ENCODE measurements at regions not wholly inside any gene's neighbourhood (a gene's known extent, or its start where the extent isn't known, plus 50 kb on each side); places are given as distances from the start of the nearest gene placed in this dataset.
"Not testable (repeated sequence)": the region's sequence is repeated elsewhere in the genome, so short reads cannot be mapped to it uniquely, and the experiment has no call there.

DNA sequence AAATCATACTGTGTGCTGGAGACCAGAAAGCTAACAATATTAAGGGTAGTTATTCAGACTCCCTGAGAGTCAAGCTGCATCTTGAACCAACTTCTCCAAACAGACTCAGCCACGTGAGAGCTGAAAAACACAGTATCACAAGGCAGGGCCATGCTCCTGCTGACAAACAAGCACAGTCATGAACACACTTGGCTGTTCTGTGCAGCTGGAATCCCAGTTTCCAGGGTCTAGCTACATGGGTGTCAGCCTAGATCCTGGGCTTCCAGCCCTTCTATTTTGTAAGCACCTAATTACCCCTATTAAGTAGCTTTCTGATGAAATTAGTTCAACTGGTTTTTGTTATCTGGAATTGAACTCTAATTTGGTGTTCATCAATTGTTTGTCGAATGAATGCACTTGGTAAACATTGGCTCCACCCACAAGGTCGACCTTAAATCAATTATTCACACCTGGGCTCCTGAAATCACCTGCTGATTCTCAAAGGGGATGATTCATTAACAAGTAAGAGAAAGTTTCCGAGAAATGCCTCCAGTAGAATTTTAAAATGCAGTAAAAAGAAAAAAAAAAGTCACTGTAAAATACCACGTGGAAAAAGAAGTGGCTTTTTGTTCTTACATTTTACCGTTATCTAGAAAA, 179.3 kb downstream of the ZC3H11B start:
- no peak for DNase-seq (ENCODE audit: low read depth in 2 of 2)

DNA sequence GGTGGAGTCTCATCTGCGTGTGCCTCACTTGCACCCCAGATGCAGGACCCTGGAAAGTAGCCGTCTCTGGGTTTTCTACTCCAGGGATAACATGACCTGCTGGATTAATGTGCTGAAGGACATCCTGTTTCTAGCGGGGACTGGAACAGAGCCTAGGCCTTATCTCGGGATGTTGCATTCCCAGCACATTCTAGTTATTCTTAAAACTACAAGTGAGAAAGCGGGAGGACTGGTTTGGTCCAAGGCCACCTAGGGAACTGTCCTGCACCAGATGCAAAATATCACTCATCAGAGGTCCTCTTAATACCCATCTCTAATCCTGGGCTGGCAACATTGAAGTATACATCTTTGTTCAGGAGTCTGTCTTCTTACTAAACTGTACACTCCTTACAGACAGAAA, 179.9 kb downstream of the ZC3H11B start:
- no peak for DNase-seq (ENCODE audit: low read depth in 2 of 2)

DNA sequence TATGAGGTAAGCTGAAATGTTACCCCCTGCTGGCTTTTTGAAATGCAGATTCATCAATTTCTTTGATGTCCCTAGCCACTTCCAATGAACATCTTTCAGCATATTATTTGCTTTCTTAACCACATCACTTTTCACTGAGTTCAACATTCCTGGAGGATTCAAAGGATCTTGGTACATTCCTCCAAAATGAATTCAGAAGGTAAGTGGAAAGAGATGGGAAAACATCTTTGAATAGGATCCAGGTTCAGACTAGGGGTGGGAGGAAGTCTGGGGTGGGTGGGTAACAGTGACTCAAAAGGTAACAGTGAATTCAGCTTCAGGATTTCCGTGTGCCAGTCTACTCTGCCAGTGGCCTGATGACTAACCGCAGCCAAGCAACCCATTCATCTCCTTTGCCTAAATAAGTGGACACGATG, 180.7 kb downstream of the ZC3H11B start:
- DNase-seq (ENCODE audit: low read depth in 2 of 2): no peak

DNA sequence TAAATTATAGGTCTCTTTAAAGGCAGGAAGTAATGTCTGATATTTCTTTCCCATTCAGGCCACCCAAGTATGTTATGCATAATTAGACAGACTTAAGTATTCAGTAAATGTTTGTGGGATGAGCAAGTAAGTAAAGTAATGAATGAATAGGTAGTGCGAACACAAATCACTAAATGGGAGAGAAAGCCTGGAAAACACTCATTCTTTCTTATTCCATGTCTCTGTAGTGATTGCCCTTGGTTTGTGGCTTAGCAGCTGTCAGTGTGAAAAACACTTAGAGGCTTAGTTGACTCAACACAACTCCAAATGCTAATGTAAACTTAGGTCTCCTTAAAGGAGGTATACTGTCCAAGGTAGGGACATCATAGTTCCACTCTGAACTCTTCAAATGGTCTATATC, 182.5 kb downstream of the ZC3H11B start:
- no peak for DNase-seq (ENCODE audit: low read depth in 2 of 2)

DNA sequence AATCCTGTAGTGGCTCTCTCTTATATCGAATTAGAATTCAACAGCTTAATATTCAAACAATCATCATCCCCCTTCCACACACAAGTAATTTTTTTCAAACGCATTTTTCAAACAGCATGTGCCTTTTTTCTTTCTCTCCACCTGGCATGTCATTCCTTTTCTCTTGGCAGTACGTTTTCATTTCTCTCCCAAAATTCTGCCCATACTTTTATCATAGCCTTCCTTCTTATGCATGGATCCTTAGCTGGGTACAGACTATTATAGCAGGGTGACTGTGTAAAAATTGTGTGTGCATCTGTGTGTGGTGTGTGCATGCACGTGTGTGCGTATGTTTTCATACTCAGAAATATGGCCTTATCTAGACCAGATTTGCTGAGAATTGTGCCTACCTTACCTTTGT, 184.3 kb downstream of the ZC3H11B start:
- DNase-seq (ENCODE audit: low read depth in 2 of 2): no peak

DNA sequence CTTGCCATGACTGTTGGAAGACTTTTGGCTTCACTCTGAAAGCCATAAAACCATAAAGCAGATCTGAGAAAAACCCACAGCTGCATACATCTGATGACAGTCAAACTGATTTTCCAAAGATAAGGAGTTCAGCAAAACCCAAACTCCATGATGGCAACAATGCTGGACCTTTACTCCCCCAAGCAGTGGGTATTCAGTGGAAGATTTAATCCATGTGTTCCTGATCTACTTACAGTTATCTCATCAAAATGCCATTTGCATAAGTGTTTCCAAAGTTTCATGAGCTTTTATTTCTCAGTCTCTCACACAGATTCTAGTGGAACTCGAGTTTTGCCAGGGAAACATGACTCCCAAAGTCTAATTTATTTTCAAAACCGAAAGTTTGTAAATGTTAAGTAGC, 184.9 kb downstream of the ZC3H11B start:
- no peak for DNase-seq (ENCODE audit: low read depth in 2 of 2)

DNA sequence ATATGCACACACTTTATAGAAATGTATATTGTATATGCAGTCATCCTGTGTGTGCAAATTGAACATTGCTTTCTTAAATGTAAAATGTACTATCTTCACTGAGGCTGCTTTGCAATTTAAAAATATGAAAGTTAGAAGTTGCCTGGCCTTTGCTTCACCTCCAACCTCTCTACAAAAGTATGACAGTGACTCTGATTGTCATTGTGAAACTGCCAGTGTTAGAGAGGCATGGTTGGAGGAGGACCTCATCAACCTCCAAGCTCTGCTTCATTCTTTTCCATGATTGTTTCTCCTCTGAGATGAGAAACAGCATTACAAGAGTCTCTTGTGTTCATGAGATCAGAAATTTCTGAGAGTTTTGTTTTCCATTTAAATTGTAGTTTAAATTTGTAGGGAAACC, 185.5 kb downstream of the ZC3H11B start:
- DNase-seq (ENCODE audit: low read depth in 2 of 2): no peak

DNA sequence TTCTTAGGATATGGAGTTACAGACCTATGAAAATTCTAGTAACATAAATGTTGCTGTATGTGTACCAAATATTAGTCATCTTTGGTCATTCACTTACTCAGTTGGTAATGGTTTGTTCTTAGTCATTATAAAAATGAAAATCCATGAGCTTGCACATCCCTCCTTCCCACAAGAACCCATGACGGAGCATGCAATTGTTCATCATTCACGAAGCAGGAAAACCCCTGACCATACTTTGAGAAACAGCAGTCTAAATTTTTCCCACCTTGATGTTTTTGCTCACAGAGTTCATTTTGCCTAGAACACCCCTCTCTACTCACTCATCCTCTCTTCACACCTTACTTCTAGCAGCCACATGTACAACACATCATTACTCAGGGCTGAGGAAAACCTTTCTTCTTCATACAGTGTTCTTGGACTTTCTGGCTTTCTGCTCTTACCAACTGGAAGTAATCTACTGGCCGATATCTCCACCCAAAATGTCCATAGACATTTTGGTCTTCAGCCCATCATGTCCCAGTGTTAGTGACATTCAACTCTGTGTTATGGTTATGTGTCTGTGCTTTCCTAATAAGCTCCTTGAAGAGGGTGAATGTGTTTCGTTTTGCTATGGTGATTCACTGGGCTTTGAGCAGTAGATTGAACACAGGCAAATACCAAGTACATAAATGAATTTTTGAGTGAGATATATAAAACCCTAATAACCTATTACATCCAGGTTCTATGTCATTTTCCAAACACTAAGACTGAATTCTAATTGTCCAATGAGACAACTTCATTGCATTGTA, 189.9 kb downstream of the ZC3H11B start:
- DNase-seq (ENCODE audit: low read depth in 2 of 2): no peak

DNA sequence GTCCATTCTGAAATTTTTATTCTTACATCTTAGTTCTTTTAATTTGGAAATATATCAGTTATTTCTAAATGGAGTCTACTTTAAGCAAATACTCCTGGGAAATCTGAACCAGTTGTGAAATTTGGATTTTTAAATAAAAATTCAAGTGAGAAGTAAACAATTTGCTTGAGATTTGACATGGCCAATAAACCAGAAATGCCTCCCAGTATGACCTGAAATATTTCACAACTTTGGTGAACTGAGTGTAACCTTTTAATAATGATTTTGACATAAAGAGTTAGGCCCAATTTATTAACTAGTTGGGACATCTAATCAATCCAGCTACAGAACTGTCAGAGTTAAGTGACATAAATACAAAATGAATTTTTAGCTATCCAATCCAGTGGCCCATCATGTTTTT, 192.0 kb downstream of the ZC3H11B start:
- DNase-seq (ENCODE audit: low read depth in 2 of 2): no peak

DNA sequence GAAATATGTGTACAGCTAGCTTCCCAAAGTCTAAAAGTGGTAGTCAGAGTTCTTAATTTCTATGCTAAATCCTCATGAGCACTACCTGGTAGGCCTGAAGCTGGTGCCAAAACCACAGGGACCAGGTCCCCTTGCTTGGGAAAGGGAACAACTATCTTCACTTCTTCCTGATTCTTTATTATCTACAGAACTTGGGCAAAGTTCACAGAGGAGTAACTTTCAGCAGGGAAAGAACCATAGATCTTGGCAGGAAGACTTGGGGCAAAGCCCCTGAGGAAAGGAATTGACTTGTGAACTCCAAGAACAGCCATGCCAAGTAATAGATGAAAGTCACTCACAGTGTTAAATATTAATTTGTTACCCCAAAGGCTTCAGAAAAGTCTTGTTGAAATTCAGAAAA, 193.0 kb downstream of the ZC3H11B start:
- no peak for DNase-seq (ENCODE audit: low read depth in 2 of 2)

DNA sequence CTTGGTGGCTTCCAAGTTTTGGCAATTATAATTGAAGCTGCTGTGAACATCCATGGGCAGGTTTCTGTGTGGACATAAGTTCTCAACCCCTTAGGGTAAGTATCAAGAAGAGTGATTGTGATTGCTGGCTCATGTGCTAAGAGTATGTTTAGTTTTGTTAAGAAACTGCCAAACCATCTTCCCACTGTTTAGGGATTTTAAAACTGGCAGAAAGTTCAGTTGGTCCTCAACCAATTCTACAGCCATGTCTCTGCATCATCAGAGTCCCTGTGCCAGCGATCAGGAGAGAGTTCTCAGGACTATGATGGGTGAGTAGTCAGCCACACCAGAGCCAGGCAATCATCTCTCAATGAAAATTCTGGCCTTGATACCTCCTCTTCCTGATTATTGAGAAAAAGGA, 193.8 kb downstream of the ZC3H11B start:
- no peak for DNase-seq (ENCODE audit: low read depth in 2 of 2)

DNA sequence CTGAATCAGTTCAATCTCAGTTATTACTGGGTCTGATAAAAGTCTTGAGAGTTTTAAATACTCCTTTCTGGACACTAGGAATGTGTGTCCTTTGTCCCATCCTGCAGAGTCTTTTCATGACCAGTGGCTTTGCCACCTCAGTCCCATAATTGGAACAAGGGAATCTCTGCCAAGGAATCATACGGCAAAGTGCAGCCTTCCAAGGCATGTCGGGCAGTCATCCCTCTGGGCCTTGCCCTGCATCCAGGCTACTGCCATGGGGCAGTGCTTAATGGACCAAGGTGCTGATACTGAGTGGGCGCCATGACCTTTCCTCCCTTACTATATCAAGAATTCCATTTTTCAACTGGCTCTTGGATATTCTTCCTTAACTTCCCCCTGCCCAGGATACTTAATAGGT, 195.3 kb downstream of the ZC3H11B start:
- no peak for DNase-seq (ENCODE audit: low read depth in 2 of 2)

DNA sequence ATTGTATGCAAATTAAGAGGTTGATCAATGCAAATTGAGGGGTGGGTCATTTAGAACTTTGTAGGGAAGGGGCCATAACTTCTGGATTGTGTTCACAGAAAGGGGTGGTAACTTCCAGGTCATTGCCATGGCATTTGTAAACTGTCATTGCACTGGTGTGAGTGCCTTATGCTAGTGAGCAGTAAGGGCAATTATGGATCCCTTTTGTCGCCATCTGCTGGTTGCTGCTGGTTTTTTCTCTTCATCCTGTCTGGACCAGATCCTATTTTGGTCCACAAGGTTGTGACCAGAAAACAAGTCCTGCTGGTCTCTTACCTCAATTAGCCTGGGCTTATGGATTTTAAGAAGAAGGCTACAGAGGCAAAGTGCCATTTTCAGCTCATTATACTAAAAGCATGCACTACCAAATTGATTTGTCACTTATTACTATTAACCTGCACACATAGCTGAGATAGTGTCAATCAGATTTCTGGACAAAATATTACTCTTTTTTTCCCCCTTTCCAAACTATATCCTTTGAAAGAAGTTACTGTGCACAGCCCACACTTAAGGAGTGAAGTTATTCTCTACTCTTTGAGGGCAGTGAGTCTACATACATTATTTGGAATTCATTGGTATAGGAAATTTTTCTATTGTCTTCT, 196.2 kb downstream of the ZC3H11B start:
- DNase-seq (ENCODE audit: low read depth in 2 of 2): peak; percentile 18 to 36

DNA sequence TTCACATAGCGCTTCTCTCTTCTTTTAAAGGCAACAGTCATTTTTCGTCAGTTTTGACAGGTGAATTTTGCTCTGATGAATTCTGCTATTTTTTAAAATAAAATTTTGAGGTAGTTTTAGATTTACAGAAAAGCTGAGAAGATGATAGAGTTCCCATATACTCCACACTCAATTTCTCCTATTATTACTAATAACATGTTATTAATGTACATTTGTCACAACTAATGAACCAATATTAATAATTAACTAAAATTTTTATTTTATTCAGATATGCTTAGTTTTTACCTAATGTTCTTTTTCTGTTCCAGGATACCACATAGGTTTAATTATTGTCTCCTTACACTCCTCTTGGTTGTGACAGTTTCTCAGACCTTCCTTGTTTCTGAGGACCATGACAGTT, 197.0 kb downstream of the ZC3H11B start:
- no peak for DNase-seq (ENCODE audit: low read depth in 2 of 2)

DNA sequence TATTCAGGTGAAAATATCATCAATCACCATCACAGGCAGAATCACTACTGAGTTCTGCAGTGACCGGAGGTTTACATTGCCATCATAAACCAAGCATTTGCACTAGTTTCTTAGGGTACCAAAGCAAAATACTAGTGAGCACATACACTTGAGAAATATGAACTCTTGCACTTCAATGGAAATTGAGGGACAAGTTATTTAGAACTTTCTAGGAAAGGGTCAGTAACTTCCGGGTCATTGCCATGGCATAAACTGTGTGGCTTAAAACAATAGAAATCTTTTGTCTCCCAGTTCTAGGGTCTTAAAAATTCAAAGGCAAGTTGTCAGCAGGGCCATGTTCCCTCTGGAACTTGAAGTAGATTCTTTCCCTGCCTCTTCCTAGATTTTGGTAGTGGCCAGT, 197.5 kb downstream of the ZC3H11B start:
- no peak for DNase-seq (ENCODE audit: low read depth in 2 of 2)

DNA sequence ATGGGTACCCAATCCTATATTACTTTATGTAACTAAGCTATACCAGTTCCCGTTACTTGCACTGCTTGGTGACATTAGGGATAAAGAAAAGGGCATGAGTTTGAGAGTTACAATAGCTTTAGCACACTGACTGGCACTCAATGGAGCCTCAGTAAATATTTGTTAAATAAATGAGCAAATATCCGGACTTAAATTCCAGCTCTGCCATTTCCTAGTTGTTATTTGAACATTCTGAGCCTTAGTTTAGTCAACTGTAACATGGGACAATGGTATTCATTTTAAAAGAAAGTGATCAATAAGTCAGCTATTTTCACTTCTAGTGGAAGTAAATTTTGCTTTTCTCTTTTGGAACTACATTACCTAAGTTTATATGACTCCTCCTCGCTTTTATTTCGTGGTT, 198.7 kb downstream of the ZC3H11B start:
- DNase-seq (ENCODE audit: low read depth in 2 of 2): no peak

DNA sequence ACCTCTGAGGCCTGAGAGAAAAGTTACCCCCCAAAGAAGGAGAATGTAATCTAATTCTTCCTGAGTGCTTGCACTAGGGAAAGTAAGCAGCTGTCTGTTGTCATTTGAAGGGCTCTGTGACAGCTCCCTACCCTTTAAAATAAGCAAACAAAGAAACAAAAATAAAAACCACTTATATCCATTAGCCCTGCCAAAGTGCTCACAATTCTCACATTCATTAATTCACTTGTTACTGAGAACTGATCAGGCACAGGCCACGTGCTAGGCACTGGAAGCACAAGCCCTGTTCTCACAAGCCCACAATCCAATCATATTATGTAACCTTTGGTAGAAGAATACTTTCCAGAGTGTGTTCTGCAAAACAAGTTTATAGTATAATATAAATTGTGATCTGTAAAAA, 199.4 kb downstream of the ZC3H11B start:
- DNase-seq (ENCODE audit: low read depth in 2 of 2): no peak

DNA sequence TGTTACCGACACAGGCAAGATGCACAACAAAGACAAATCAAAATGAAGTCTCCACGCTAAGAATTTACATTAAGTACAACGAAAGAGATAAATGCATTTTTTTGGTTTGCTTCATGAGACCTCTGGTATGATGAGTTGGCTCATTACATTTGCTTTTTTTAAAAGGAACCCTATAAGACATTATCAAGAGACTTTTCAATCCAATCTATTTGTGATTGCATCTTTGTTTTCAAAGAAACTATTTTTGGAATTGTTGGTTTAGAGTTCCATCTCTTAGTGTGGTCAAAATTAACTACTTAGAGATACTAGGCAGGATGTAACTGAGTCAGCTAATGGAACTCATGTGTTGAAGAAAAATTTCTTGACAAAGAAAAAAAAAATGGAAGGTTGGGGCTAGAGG, 200.1 kb downstream of the ZC3H11B start:
- no peak for DNase-seq (ENCODE audit: low read depth in 2 of 2)

DNA sequence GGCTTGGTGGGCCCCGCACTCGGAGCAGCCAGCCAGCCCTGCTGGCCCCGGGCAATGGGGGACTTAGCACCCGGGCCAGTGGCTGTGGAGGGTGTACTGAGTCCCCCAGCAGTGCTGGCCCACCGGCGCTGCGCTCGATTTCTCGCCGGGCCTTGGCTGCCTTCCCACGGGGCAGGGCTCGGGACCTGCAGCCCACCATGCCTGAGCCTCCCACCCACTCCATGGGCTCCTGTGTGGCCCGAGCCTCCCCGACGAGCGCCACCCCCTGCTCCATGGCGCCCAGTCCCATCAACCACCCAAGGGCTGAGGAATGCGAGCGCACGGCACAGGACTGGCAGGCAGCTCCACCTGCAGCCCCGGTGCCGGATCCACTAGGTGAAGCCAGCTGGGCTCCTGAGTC, 202.2 kb downstream of the ZC3H11B start:
- not testable (repeated sequence) for DNase-seq (ENCODE audit: low read depth in 2 of 2)

DNA sequence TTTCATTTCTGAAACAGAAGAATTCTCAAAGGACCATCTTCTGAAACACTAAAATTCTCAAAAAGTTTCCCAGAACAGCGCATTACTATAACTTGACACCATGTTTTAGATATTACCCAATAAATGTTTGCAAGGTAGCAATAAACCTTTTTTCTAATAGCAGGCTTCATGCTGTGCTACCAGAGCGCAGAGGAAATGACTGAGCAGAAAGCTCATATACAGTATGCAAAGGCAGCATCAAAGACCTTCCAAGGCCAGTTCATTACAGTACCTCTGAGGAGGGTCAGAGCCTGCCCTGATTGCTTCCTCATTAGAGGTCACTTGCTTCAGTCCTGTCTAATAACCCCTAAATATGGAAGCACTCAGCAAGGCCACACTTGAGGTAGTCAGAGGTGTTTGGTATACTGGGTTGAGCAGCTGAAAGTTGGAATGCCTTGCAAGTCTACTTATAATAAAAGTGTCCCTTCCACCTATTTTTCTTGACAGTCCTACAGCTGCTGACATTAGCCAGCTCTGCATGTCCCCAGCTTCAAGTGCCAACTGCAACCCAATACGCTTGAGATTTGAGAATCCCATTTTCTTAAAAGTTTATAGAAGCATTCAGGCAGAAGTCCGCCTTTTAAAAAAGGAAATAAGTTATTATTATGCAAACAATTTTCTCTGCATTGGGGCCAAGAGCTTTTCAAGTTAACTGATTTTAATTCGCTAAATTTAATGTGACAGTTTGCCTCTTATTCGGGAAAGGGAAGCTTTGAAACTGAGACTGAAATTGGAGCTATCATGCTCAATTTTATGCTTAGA, 207.2 kb downstream of the ZC3H11B start:
- DNase-seq (ENCODE audit: low read depth in 2 of 2): no peak

DNA sequence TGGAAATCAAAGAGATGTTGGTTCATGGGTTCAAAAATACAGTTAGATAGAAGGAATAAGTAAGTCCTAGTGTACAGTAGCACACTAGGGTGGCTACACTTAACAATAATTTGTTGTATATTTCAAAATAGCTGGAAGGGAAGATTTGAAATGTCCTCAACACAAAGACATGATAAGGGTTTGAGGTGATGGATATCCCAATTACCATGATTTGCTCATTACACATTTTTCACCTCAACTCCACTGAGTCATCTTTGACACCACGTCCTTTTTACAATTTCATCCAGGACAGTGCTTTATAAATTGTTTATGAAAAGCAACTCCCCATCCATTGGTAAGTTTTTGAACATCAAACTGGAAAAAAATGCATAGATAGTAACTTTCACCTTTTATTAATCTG, 208.3 kb downstream of the ZC3H11B start:
- no peak for DNase-seq (ENCODE audit: low read depth in 2 of 2)

DNA sequence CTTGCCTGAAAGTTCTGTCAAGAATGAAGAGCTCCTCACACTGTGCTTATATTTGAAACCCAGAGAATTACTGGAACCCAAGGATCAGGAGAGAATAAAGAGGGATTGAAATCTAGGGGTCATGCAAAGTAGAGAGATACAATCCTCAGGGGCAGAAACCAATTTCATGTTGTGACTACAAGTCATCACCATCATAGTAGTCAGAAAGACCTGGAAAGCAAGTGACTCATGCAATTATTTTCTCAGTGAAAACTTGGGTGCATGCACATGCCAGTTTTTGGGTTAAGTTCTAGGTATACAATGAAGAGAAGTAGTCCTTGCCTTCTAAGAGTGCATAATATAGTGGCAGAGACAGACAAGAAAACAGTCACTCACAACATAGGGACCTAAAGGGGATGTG, 210.0 kb downstream of the ZC3H11B start:
- DNase-seq (ENCODE audit: low read depth in 2 of 2): no peak
